Lower leg skin (tissue), 4 donors: ENCODE measurements at regions not wholly inside any gene's neighbourhood (a gene's known extent, or its start where the extent isn't known, plus 50 kb on each side); places are given as distances from the start of the nearest gene placed in this dataset.

Experiments
- DNase-seq, 2 donors: peaks; one replicate each; pipeline ENCODE4 v3.0.0-alpha.2; 2019; ENCODE audit warnings: low spot score in 2 of 2
- H3K4me3 ChIP-seq: fragments of 200-600 bp; sonication (generic); 2 replicates; pipeline ENCODE4 v1.5.1; 2017; ENCODE audit warnings: mild to moderate bottlenecking, low read depth; ENCODE audit not compliant: poor library complexity, severe bottlenecking
- POLR2A ChIP-seq, 2 donors: fragments of 450-650 bp; IDR thresholded peaks; one replicate each; pipeline ENCODE4 v1.6.1; 2016 to 2017; ENCODE audit warnings: antibody characterized with exemption in 2 of 2, mild to moderate bottlenecking in 1 of 2, moderate library complexity in 1 of 2
- WGBS, 2 donors: methylation state at CpG; one replicate each; pipeline ENCODE4 v1.1.5; 2018; 5-methylcytosine and 5-hydroxymethylcytosine counted together
- intact Hi-C: fragments of 100-400 bp; cut with DNase I; formaldehyde crosslinking; loops from one replicate; pipeline ENCODE4 v1.15.0; 2023; ENCODE audit warnings: low total_unique reads
- TF ChIP-seq, protein P1 (sequence below), 3 donors: fragments of 450-650 bp; IDR thresholded peaks; one replicate each; pipeline ENCODE4 v1.5.1; 2016; ENCODE audit warnings: antibody characterized with exemption in 3 of 3, mild to moderate bottlenecking in 3 of 3, moderate library complexity in 2 of 3

DNA sequence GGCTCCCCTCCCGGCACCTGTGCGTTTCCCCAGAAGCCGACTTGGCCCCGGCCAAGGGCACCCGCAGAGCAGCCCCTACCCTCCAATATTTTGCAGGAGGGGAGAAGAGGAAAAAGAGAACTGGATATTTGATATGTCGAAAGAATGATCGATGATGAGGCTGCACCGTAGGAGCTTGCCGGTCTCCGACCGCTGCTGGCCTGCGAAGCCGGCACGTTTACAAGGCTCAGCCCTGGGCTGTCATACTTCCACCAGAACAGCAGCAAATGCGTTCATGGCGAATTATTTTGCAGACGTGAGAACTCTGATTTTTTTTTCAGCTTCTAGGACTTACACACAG is 296.7 kb downstream of the TFAP2C start:
- no peak for DNase-seq
- H3K4me3 ChIP-seq, result no peak overlapping the region
- TF ChIP-seq, protein P1, sequence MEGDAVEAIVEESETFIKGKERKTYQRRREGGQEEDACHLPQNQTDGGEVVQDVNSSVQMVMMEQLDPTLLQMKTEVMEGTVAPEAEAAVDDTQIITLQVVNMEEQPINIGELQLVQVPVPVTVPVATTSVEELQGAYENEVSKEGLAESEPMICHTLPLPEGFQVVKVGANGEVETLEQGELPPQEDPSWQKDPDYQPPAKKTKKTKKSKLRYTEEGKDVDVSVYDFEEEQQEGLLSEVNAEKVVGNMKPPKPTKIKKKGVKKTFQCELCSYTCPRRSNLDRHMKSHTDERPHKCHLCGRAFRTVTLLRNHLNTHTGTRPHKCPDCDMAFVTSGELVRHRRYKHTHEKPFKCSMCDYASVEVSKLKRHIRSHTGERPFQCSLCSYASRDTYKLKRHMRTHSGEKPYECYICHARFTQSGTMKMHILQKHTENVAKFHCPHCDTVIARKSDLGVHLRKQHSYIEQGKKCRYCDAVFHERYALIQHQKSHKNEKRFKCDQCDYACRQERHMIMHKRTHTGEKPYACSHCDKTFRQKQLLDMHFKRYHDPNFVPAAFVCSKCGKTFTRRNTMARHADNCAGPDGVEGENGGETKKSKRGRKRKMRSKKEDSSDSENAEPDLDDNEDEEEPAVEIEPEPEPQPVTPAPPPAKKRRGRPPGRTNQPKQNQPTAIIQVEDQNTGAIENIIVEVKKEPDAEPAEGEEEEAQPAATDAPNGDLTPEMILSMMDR (IDR thresholded peaks at IDR 0.05), result no peak
- TF ChIP-seq POLR2A (IDR thresholded peaks at IDR 0.05), result no peak
- WGBS, 2 donors, result 13 to 15% methylated on average over 17 of the region's 17 CpGs
- intact Hi-C loops, result no loop called here

DNA sequence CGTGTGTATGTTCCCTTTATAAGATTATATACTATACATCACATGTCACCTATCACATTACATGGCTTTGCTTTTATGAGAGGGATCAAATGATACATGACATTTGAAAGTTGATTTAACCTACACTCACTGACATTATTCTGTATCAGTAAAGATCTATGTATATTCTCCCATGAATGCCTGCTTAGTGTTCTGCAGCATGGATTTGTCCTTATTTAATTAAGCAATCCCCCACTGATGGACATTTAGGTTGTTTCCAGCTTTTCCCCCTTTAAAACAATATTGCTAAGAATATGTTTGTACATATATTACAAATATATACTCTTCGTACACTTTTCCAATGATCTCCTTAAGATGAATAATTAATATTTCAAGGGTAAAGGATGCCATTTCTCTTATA is 297.4 kb downstream of the TFAP2C start:
- 70 to 79% methylated on average over 2 of the region's 2 CpGs for WGBS, 2 donors
- H3K4me3 ChIP-seq, result no peak overlapping the region
- intact Hi-C loops, result no loop called here
- DNase-seq, result no peak
- no peak for TF ChIP-seq POLR2A (IDR thresholded peaks at IDR 0.05)
- TF ChIP-seq, protein P1 (IDR thresholded peaks at IDR 0.05), result no peak

DNA sequence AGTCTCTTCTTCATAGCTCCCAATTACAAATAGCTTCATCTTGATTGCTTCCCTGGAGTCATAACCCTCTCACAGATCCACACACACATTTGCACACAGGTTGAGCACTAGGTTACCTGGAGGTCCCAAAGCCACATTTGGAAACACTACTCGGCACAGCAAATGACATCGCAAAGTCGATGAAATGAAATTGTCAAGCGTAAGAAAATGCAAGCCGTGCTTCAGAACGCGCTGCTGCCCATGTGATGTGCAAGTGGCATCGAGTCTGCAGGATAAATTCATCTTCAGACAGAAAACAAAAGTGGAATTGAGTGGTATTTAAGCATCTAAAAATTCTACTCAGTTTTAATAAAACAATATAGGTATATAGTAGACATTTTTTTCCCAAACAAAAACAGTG is 298.0 kb downstream of the TFAP2C start:
- TF ChIP-seq POLR2A (IDR thresholded peaks at IDR 0.05), result no peak
- TF ChIP-seq, protein P1 (IDR thresholded peaks at IDR 0.05), result no peak
- intact Hi-C loops, result no loop called here
- DNase-seq, result no peak
- H3K4me3 ChIP-seq, result no peak overlapping the region
- 72 to 90% methylated on average over 8 of the region's 8 CpGs for WGBS, 2 donors

DNA sequence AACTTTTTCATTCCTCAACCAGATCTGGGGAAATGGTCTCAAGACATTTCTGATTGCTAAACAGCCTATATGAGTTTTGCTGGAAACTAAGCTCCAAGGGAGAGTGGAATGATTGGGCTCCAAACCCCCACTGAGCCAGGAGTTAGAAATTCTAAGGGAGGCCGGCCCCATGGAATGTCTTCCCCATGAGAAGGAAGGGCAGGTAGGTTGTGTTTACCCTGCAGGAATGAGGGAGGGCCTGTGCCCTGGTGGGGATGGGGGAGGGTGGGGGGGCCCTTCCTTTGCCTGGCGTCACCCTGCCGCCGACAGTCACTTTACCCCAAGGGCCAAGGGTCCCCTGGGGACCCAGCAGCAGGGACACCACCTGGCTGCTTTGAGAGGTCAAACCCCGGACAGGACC is 298.9 kb downstream of the TFAP2C start:
- TF ChIP-seq, protein P1 (IDR thresholded peaks at IDR 0.05), result no peak
- no peak for TF ChIP-seq POLR2A (IDR thresholded peaks at IDR 0.05)
- intact Hi-C loops, result no loop called here
- no peak overlapping the region for H3K4me3 ChIP-seq
- no peak for DNase-seq
- 73 to 76% methylated on average over 2 to 5 of the region's 5 CpGs for WGBS, 2 donors

DNA sequence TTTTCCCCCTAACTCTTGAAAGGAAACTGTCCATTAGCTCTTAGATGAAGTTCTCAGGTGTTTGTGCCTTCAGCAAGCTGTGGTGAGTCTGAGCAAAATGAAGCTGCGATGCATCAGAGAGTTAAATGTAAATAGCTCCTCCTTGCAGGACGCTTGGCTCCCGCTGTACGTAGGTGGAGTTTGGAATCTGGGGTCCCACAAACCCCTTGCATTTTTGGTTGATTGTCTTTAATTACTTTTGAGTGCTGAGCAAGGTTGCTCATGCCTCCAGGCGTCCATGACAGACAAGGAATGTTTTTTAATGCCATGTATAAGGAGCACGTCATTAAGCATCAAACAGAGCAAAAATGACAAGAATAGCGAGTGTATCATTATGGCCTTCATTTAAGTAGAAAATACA is 300.5 kb downstream of the TFAP2C start:
- DNase-seq, result no peak
- H3K4me3 ChIP-seq, result no peak overlapping the region
- WGBS, 2 donors, result 68 to 69% methylated on average over 7 of the region's 7 CpGs
- TF ChIP-seq POLR2A (IDR thresholded peaks at IDR 0.05), result no peak
- TF ChIP-seq, protein P1 (IDR thresholded peaks at IDR 0.05), result no peak
- intact Hi-C loops, result no loop called here

DNA sequence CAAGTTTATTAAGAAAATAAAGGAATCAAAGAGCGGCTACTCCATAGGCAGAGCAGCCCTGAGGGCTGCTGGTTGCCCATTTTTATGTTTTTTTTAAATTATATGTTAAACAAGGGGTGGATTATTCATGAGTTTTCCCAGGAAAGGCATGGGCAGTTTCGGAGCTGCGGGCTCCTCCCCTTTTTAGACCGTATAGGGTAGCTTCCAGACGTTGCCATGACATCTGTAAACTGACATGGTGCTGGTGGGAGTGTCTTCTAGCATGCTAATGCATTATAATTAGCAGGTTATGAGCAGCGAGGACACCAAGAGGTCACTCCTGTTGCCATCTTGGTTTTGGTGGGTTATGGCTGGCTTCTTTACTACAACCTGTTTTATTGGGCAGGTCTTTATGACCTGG is 301.8 kb downstream of the TFAP2C start:
- no peak overlapping the region for H3K4me3 ChIP-seq
- intact Hi-C loops, result no loop called here
- no peak for TF ChIP-seq POLR2A (IDR thresholded peaks at IDR 0.05)
- TF ChIP-seq, protein P1 (IDR thresholded peaks at IDR 0.05), result no peak
- 85 to 89% methylated on average over 6 of the region's 6 CpGs for WGBS, 2 donors
- DNase-seq, result no peak
